ENCODE measurements at regions not wholly inside any gene's neighbourhood (a gene's known extent, or its start where the extent isn't known, plus 50 kb on each side); places are given as distances from the start of the nearest gene placed in this dataset.

DNA sequence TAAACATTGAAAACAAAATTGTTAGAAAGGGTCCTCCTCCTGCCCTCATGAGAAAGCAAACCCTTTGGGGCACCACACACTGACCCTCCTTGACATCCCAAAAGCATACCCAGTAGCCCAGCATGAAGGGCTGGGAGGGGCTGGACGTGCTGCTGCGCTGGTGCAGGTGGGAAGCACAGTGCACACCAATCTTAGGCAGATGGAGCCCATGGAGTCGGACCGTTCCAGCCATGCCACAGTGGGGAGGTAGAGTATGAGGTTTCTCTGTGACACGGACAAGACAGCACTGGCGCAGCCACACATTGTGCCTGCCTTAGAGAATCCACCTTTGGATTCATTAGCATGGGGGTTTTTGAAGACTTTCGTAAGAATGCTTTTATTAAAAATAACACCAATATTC is 544.2 kb upstream of the FRG1 start:
- ChIA-PET POLR2A (no interaction called here), CTCF (no interaction called here), RAD21 (ENCODE audit: low non-redundant PET in 1 of 2, low total read pairs in 2 of 2, uncharacterized antibody in 2 of 2, unreplicated experiment in 2 of 2) (no interaction called here)
- ATAC-seq (no peak), DNase-seq (ENCODE audit: low read depth, low spot score) (no peak)
- TF ChIP-seq JUND (IDR thresholded peaks at IDR 0.05): no peak
- no peak for TF ChIP-seq FOSL1 (IDR thresholded peaks at IDR 0.05; ENCODE audit: low read depth)
- TF ChIP-seq RAD21 (IDR thresholded peaks at IDR 0.05; ENCODE audit: low read depth): no peak
- TF ChIP-seq EZH2 (IDR thresholded peaks at IDR 0.05): no peak
- TF ChIP-seq SP1 (IDR thresholded peaks at IDR 0.05; ENCODE audit: low read depth): no peak
- no peaks in the 10 kb centered on the region for H3K36me3 ChIP-seq (ENCODE audit: control insufficient read depth in 1 of 2, insufficient read depth in 2 of 2, low read length in 2 of 2)
- H3K27me3 ChIP-seq (ENCODE audit: insufficient read depth, low read length): no peaks in the 10 kb centered on the region
- H3K79me2 ChIP-seq (ENCODE audit: insufficient read depth, low read length): no peaks in the 10 kb centered on the region
- H3K9me3 ChIP-seq (ENCODE audit: control insufficient read depth in 1 of 2, insufficient read depth in 1 of 2, low read depth in 1 of 2, low read length in 2 of 2): no peaks in the 10 kb centered on the region
- no peak overlapping the region for H3K9ac ChIP-seq (ENCODE audit: low read length)
- no TSS peak for BruUV-seq (replicated peaks)
- intact Hi-C loops (cut with micrococcal nuclease): no loop called here
- H3K9me2 ChIP-seq (ENCODE audit: insufficient read depth): no peaks in the 10 kb centered on the region
- no peaks in the 10 kb centered on the region for H3K4me1 ChIP-seq (ENCODE audit: control insufficient read depth in 1 of 2, insufficient read depth in 2 of 2, low read length in 2 of 2)
- H2AFZ ChIP-seq (ENCODE audit: low read depth, low read length, poor library complexity, severe bottlenecking): no peak overlapping the region
- H3K27ac ChIP-seq (ENCODE audit: low read depth, low read length): no peak overlapping the region
- no peak overlapping the region for H3K4me2 ChIP-seq (ENCODE audit: low read length)
- no peaks in the 10 kb centered on the region for H4K20me1 ChIP-seq (ENCODE audit: insufficient read depth)
- no peak overlapping the region for H3K4me3 ChIP-seq (replicated peaks in 1 of 2; ENCODE audit: low read depth in 1 of 2, low read length in 2 of 2)

DNA sequence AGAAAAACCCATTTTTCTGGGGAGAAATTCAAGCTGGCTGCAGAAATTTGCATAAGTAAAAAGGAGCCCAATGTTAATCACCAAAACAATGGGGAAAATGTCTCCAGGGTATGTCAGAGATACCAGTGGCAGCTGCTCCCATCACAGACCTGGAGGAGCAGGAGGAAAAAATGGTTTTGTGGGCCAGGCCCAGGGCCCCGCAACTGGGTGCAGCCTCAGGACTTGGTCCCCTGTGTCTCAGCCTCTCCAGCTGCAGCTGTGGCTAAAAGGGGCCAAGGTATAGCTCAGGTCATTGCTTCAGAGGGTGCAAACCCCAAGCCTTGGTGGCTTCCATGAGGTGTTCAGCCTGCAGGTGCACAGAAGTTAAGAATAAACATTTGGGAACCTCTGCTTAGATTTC is 536.4 kb upstream of the FRG1 start:
- RAD21 ChIA-PET (ENCODE audit: low non-redundant PET in 1 of 2, low total read pairs in 2 of 2, uncharacterized antibody in 2 of 2, unreplicated experiment in 2 of 2): no interaction called here
- POLR2A ChIA-PET: no interaction called here

More for the DNA sequence above, 536.4 kb upstream of the FRG1 start:
- intact Hi-C loops (cut with micrococcal nuclease): no loop called here
- no TSS peak for BruUV-seq (replicated peaks)
- no peaks in the 10 kb centered on the region for H3K27me3 ChIP-seq (ENCODE audit: insufficient read depth, low read length)
- no peaks in the 10 kb centered on the region for H3K9me2 ChIP-seq (ENCODE audit: insufficient read depth)
- no peak for TF ChIP-seq CEBPB (IDR thresholded peaks at IDR 0.05; ENCODE audit: low read depth)
- no peak for TF ChIP-seq FOSL1 (IDR thresholded peaks at IDR 0.05; ENCODE audit: low read depth)
- TF ChIP-seq TCF7L2 (IDR thresholded peaks at IDR 0.05; ENCODE audit: borderline replicate concordance, extremely low read depth, insufficient read depth, insufficient read length): no peak
- no peak for TF ChIP-seq SP1 (IDR thresholded peaks at IDR 0.05; ENCODE audit: low read depth)
- no peak for TF ChIP-seq POLR2A (IDR thresholded peaks at IDR 0.05; ENCODE audit: borderline replicate concordance, extremely low read depth, insufficient read depth, insufficient read length)
- no peak for TF ChIP-seq ELF1 (IDR thresholded peaks at IDR 0.05; ENCODE audit: borderline replicate concordance, low read depth)
- TF ChIP-seq, protein P1, sequence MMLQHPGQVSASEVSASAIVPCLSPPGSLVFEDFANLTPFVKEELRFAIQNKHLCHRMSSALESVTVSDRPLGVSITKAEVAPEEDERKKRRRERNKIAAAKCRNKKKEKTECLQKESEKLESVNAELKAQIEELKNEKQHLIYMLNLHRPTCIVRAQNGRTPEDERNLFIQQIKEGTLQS (IDR thresholded peaks at IDR 0.05): no peak
- TF ChIP-seq, protein P2, sequence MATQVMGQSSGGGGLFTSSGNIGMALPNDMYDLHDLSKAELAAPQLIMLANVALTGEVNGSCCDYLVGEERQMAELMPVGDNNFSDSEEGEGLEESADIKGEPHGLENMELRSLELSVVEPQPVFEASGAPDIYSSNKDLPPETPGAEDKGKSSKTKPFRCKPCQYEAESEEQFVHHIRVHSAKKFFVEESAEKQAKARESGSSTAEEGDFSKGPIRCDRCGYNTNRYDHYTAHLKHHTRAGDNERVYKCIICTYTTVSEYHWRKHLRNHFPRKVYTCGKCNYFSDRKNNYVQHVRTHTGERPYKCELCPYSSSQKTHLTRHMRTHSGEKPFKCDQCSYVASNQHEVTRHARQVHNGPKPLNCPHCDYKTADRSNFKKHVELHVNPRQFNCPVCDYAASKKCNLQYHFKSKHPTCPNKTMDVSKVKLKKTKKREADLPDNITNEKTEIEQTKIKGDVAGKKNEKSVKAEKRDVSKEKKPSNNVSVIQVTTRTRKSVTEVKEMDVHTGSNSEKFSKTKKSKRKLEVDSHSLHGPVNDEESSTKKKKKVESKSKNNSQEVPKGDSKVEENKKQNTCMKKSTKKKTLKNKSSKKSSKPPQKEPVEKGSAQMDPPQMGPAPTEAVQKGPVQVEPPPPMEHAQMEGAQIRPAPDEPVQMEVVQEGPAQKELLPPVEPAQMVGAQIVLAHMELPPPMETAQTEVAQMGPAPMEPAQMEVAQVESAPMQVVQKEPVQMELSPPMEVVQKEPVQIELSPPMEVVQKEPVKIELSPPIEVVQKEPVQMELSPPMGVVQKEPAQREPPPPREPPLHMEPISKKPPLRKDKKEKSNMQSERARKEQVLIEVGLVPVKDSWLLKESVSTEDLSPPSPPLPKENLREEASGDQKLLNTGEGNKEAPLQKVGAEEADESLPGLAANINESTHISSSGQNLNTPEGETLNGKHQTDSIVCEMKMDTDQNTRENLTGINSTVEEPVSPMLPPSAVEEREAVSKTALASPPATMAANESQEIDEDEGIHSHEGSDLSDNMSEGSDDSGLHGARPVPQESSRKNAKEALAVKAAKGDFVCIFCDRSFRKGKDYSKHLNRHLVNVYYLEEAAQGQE (IDR thresholded peaks at IDR 0.05; ENCODE audit: low read depth): no peak
- no peak for TF ChIP-seq POLR2AphosphoS5 (IDR thresholded peaks at IDR 0.05; ENCODE audit: low read depth, low read length)
- TF ChIP-seq, protein P3, sequence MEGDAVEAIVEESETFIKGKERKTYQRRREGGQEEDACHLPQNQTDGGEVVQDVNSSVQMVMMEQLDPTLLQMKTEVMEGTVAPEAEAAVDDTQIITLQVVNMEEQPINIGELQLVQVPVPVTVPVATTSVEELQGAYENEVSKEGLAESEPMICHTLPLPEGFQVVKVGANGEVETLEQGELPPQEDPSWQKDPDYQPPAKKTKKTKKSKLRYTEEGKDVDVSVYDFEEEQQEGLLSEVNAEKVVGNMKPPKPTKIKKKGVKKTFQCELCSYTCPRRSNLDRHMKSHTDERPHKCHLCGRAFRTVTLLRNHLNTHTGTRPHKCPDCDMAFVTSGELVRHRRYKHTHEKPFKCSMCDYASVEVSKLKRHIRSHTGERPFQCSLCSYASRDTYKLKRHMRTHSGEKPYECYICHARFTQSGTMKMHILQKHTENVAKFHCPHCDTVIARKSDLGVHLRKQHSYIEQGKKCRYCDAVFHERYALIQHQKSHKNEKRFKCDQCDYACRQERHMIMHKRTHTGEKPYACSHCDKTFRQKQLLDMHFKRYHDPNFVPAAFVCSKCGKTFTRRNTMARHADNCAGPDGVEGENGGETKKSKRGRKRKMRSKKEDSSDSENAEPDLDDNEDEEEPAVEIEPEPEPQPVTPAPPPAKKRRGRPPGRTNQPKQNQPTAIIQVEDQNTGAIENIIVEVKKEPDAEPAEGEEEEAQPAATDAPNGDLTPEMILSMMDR (IDR thresholded peaks at IDR 0.05 in 2 of 3, conservative IDR thresholded peaks at IDR 0.05 in 1 of 3; ENCODE audit: borderline replicate concordance in 1 of 3, insufficient read depth in 1 of 3, low read depth in 2 of 3, low read length in 2 of 3): no peak
- no peak for TF ChIP-seq EGR1 (IDR thresholded peaks at IDR 0.05; ENCODE audit: low read depth)
- no peak for TF ChIP-seq CBX3 (IDR thresholded peaks at IDR 0.05; ENCODE audit: low read depth)
- no peak for TF ChIP-seq EZH2 (IDR thresholded peaks at IDR 0.05)
- TF ChIP-seq ZNF274 (IDR thresholded peaks at IDR 0.05; ENCODE audit: low read depth, low read length): no peak
- no peak for TF ChIP-seq YY1 (IDR thresholded peaks at IDR 0.05; ENCODE audit: extremely low read depth, insufficient replicate concordance, low read depth, low read length)
- TF ChIP-seq ZFX (IDR thresholded peaks at IDR 0.05): no peak
- no peak for TF ChIP-seq RAD21 (IDR thresholded peaks at IDR 0.05; ENCODE audit: low read depth)
- TF ChIP-seq JUND (IDR thresholded peaks at IDR 0.05): no peak
- DNase-seq (ENCODE audit: low read depth, low spot score): no peak
- ATAC-seq: no peak
- no peaks in the 10 kb centered on the region for H3K9me3 ChIP-seq (ENCODE audit: control insufficient read depth in 1 of 2, insufficient read depth in 1 of 2, low read depth in 1 of 2, low read length in 2 of 2)
- H3K4me1 ChIP-seq (ENCODE audit: control insufficient read depth in 1 of 2, insufficient read depth in 2 of 2, low read length in 2 of 2): no peaks in the 10 kb centered on the region
- H3K4me3 ChIP-seq (replicated peaks in 1 of 2; ENCODE audit: low read depth in 1 of 2, low read length in 2 of 2): no peak overlapping the region
- H3K79me2 ChIP-seq (ENCODE audit: insufficient read depth, low read length): no peaks in the 10 kb centered on the region
- no peaks in the 10 kb centered on the region; the same call in 1 of the 2 replicates for H4K20me1 ChIP-seq (ENCODE audit: insufficient read depth)
- CTCF ChIA-PET: no interaction called here
- no peaks in the 10 kb centered on the region for H3K36me3 ChIP-seq (ENCODE audit: control insufficient read depth in 1 of 2, insufficient read depth in 2 of 2, low read length in 2 of 2)
- no peak overlapping the region for H3K4me2 ChIP-seq (ENCODE audit: low read length)
- H3K9ac ChIP-seq (ENCODE audit: low read length): no peak overlapping the region
- no peak overlapping the region for H3K27ac ChIP-seq (ENCODE audit: low read depth, low read length)
- no peak overlapping the region for H2AFZ ChIP-seq (ENCODE audit: low read depth, low read length, poor library complexity, severe bottlenecking)
